AG10803 (cell line): ENCODE measurements at regions not wholly inside any gene's neighbourhood (a gene's known extent, or its start where the extent isn't known, plus 50 kb on each side); places are given as distances from the start of the nearest gene placed in this dataset.
A peak's percentile ranks its signal among the peaks of the same experiment; 100 is the strongest.

Experiments
- DNase-seq: peaks from one replicate; pipeline ENCODE4 v3.0.0; 2010; ENCODE audit warnings: low read depth
- H3K4me3 ChIP-seq: 2 replicates; pipeline ENCODE4 v1.5.1; 2011; ENCODE audit warnings: mild to moderate bottlenecking, low read length, control low read depth
- CTCF ChIP-seq: conservative IDR thresholded peaks from 2 replicates; pipeline ENCODE4 v1.5.1; 2011; ENCODE audit warnings: mild to moderate bottlenecking, low read length, control low read depth, inconsistent platforms

GRCh38 chr7:16347066-16347826 is 74.1 kb downstream of the CRPPA start:
- peak; percentile 21 for DNase-seq
- no peak for TF ChIP-seq CTCF

GRCh38 chr7:16345979-16346958 is 75.1 kb downstream of the CRPPA start:
- no peak overlapping the region for H3K4me3 ChIP-seq
- no peak for TF ChIP-seq CTCF
- DNase-seq: peak; percentile 85

More at GRCh38 chr7:16347066-16347826, 74.1 kb downstream of the CRPPA start:
- H3K4me3 ChIP-seq: no peak overlapping the region

- H3K4me3 ChIP-seq: no peak overlapping the region
- no peak for TF ChIP-seq CTCF
- DNase-seq: no peak
Observed at GRCh38 chr7:16344927-16345326, 76.4 kb downstream of the CRPPA start.

DNA sequence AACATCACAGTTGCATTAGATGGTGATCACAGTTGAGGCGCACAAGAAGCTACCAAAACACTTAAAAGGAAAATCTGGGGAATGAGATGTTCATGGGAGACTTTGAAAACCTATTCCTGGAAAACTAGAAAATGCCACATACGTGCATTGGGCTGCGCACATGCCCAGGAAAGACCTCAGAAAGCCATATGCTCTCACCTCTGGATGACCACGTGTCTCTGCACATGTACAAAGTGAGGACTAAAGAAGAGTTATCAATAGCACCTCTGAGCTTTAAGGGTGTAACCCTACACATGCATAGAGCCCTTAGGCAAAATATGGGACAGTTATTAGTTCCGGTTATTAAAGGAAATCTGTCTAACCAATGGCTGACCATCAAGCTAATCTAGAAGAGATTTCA is 77.7 kb downstream of the CRPPA start:
- no peak for TF ChIP-seq CTCF
- DNase-seq: no peak
- no peak overlapping the region for H3K4me3 ChIP-seq

- no peak overlapping the region for H3K4me3 ChIP-seq
- TF ChIP-seq CTCF: no peak
- no peak for DNase-seq
Observed at GRCh38 chr7:16338065-16338464, 83.3 kb downstream of the CRPPA start.

GRCh38 chr7:16326106-16326505 is 95.2 kb downstream of the CRPPA start:
- no peak for DNase-seq
- no peak overlapping the region for H3K4me3 ChIP-seq
- TF ChIP-seq CTCF: no peak
